Transverse colon (tissue), 4 donors: ENCODE measurements at regions not wholly inside any gene's neighbourhood (a gene's known extent, or its start where the extent isn't known, plus 50 kb on each side); places are given as distances from the start of the nearest gene placed in this dataset.

Experiments used
- EP300 ChIP-seq: sonication (generic); formaldehyde crosslinking; IDR thresholded peaks from one replicate; pipeline ENCODE4 v1.6.1; 2017; ENCODE audit warnings: antibody characterized with exemption, low read depth
- POLR2A ChIP-seq: fragments of 450-650 bp; IDR thresholded peaks from one replicate; pipeline ENCODE4 v1.6.1; 2016; ENCODE audit warnings: antibody characterized with exemption, mild to moderate bottlenecking, moderate library complexity
- POLR2AphosphoS5 ChIP-seq, 3 donors: sonication (generic); formaldehyde crosslinking; IDR thresholded peaks; one replicate each; pipeline ENCODE4 v1.6.1; 2016; ENCODE audit warnings: antibody characterized with exemption in 3 of 3
- TF ChIP-seq, protein P1 (sequence below), 5 experiments: fragments of 200-600 bp in 3 of 5; fragments of 450-650 bp in 2 of 5; sonication (generic) in 3 of 5; IDR thresholded peaks; 1 replicate in 2 of 5; 2 replicates in 3 of 5; pipeline ENCODE4 v1.5.1; 2016 to 2017; ENCODE audit warnings: antibody characterized with exemption in 5 of 5, inconsistent platforms in 3 of 5, mild to moderate bottlenecking in 2 of 5, moderate library complexity in 1 of 5

DNA sequence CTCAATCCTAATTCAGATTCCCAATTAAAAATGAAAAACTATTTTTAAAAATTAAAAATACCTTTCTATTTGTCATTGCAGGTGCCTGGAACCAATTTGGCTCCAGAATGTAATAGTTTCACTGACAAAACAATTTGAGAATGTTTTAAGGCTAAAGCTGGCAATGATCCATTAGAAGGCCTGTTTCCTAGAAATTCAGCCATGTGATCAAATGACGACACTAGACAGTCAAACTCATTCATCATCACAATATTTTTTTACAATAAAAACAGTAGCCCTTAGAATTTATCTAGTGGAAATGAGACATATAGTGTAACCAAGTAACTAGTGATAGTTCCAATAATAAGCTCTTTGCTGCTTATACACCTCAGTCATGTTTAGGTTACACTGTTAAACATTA, 75.4 kb upstream of the MAP3K1 start:
- TF ChIP-seq POLR2A = no peak
- TF ChIP-seq, protein P1, sequence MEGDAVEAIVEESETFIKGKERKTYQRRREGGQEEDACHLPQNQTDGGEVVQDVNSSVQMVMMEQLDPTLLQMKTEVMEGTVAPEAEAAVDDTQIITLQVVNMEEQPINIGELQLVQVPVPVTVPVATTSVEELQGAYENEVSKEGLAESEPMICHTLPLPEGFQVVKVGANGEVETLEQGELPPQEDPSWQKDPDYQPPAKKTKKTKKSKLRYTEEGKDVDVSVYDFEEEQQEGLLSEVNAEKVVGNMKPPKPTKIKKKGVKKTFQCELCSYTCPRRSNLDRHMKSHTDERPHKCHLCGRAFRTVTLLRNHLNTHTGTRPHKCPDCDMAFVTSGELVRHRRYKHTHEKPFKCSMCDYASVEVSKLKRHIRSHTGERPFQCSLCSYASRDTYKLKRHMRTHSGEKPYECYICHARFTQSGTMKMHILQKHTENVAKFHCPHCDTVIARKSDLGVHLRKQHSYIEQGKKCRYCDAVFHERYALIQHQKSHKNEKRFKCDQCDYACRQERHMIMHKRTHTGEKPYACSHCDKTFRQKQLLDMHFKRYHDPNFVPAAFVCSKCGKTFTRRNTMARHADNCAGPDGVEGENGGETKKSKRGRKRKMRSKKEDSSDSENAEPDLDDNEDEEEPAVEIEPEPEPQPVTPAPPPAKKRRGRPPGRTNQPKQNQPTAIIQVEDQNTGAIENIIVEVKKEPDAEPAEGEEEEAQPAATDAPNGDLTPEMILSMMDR (IDR thresholded peaks at IDR 0.05) = no peak
- TF ChIP-seq POLR2AphosphoS5 (IDR thresholded peaks at IDR 0.05) = no peak
- TF ChIP-seq EP300 = no peak
